ENCODE measurements at regions not wholly inside any gene's neighbourhood (a gene's known extent, or its start where the extent isn't known, plus 50 kb on each side); places are given as distances from the start of the nearest gene placed in this dataset.

GRCh38 chr2:104388296-104388695 lies 465.6 kb upstream of the POU3F3 start:
- H3K27ac ChIP-seq (ENCODE audit: low read length): no peak overlapping the region
- no peak for ATAC-seq
- 89% methylated on average over 2 of the region's 2 CpGs for WGBS (ENCODE audit: insufficient coverage)

GRCh38 chr2:104402825-104403224 lies 451.1 kb upstream of the POU3F3 start:
- Histone ChIP-seq H3K36me3 (ENCODE audit: control insufficient read depth, insufficient read depth, low read length) (no peaks in the 10 kb centered on the region), H3K27me3 (ENCODE audit: control insufficient read depth, insufficient read depth, low read length) (no peaks in the 10 kb centered on the region), H3K9me3 (ENCODE audit: control insufficient read depth, insufficient read depth, low read length) (no peaks in the 10 kb centered on the region), H3K4me3 (ENCODE audit: low read length) (no peak overlapping the region), H3K4me1 (ENCODE audit: control insufficient read depth, insufficient read depth, low read length) (no peaks in the 10 kb centered on the region), H3K27ac (ENCODE audit: low read length) (no peak overlapping the region)
- H3K9me3 Mint-ChIP-seq: peaks cover 0 to 2% of the 10 kb centered on the region in 2 donors
- 84% methylated on average over 3 of the region's 3 CpGs for WGBS (ENCODE audit: insufficient coverage)
- no peaks in the 10 kb centered on the region for H3K36me3 Mint-ChIP-seq
- intact Hi-C loops (cut with micrococcal nuclease): no loop called here
- no peak for TF ChIP-seq CTCF (IDR thresholded peaks at IDR 0.05)
- H3K27ac Mint-ChIP-seq: no peak overlapping the region
- ATAC-seq (no peak), DNase-seq (no peak)
- H3K4me3 Mint-ChIP-seq: no peak overlapping the region
- no peaks in the 10 kb centered on the region for H3K4me1 Mint-ChIP-seq
- H3K27me3 Mint-ChIP-seq (ENCODE audit: low read depth in 2 of 2): no peaks in the 10 kb centered on the region

More at GRCh38 chr2:104388296-104388695, 465.6 kb upstream of the POU3F3 start:
- no peaks in the 10 kb centered on the region for H3K4me1 Mint-ChIP-seq
- Histone ChIP-seq H3K9me3 (ENCODE audit: control insufficient read depth, insufficient read depth, low read length) (peaks cover 2% of the 10 kb centered on the region), H3K27me3 (ENCODE audit: control insufficient read depth, insufficient read depth, low read length) (no peaks in the 10 kb centered on the region), H3K36me3 (ENCODE audit: control insufficient read depth, insufficient read depth, low read length) (no peaks in the 10 kb centered on the region), H3K4me3 (ENCODE audit: low read length) (no peak overlapping the region), H3K4me1 (ENCODE audit: control insufficient read depth, insufficient read depth, low read length) (no peaks in the 10 kb centered on the region)
- peaks cover 3 to 13% of the 10 kb centered on the region in 2 donors for H3K9me3 Mint-ChIP-seq
- H3K27ac Mint-ChIP-seq: no peak overlapping the region
- H3K27me3 Mint-ChIP-seq (ENCODE audit: low read depth in 2 of 2): peaks cover 0 to 3% of the 10 kb centered on the region in 2 donors
- no peak for TF ChIP-seq CTCF (IDR thresholded peaks at IDR 0.05)
- no peak for DNase-seq
- H3K36me3 Mint-ChIP-seq: no peaks in the 10 kb centered on the region
- intact Hi-C loops (cut with micrococcal nuclease): no loop called here
- H3K4me3 Mint-ChIP-seq: no peak overlapping the region

- Histone ChIP-seq H3K27me3 (ENCODE audit: control insufficient read depth, insufficient read depth, low read length) (no peaks in the 10 kb centered on the region), H3K9me3 (ENCODE audit: control insufficient read depth, insufficient read depth, low read length) (no peaks in the 10 kb centered on the region), H3K4me1 (ENCODE audit: control insufficient read depth, insufficient read depth, low read length) (no peaks in the 10 kb centered on the region), H3K27ac (ENCODE audit: low read length) (no peak overlapping the region), H3K4me3 (ENCODE audit: low read length) (no peak overlapping the region), H3K36me3 (ENCODE audit: control insufficient read depth, insufficient read depth, low read length) (no peaks in the 10 kb centered on the region)
- TF ChIP-seq CTCF (IDR thresholded peaks at IDR 0.05): no peak
- DNase-seq (no peak), ATAC-seq (no peak)
- Mint-ChIP-seq H3K9me3 (peaks cover 0 to 2% of the 10 kb centered on the region in 2 donors), H3K4me3 (no peak overlapping the region), H3K27ac (no peak overlapping the region), H3K4me1 (no peaks in the 10 kb centered on the region), H3K27me3 (ENCODE audit: low read depth in 2 of 2) (no peaks in the 10 kb centered on the region), H3K36me3 (no peaks in the 10 kb centered on the region)
- intact Hi-C loops (cut with micrococcal nuclease): no loop called here
- WGBS (ENCODE audit: insufficient coverage): 97% methylated on average over 6 of the region's 6 CpGs
Observed at GRCh38 chr2:104404526-104404925, 449.4 kb upstream of the POU3F3 start.

- no peak overlapping the region for H3K27ac Mint-ChIP-seq
- H3K4me1 ChIP-seq (ENCODE audit: control insufficient read depth, insufficient read depth, low read length): no peaks in the 10 kb centered on the region
- DNase-seq: no peak
- WGBS (ENCODE audit: insufficient coverage): 85% methylated on average over 8 of the region's 8 CpGs
- no peaks in the 10 kb centered on the region for H3K27me3 Mint-ChIP-seq (ENCODE audit: low read depth in 2 of 2)
- ATAC-seq: no peak
- no peak for TF ChIP-seq CTCF (IDR thresholded peaks at IDR 0.05)
- H3K9me3 ChIP-seq (ENCODE audit: control insufficient read depth, insufficient read depth, low read length): no peaks in the 10 kb centered on the region
- no peaks in the 10 kb centered on the region for H3K27me3 ChIP-seq (ENCODE audit: control insufficient read depth, insufficient read depth, low read length)
- H3K36me3 ChIP-seq (ENCODE audit: control insufficient read depth, insufficient read depth, low read length): no peaks in the 10 kb centered on the region
- no peak overlapping the region for H3K27ac ChIP-seq (ENCODE audit: low read length)
- H3K9me3 Mint-ChIP-seq: peaks cover 0 to 2% of the 10 kb centered on the region in 2 donors
- H3K4me1 Mint-ChIP-seq: no peaks in the 10 kb centered on the region
- no peak overlapping the region for H3K4me3 Mint-ChIP-seq
- intact Hi-C loops (cut with micrococcal nuclease): no loop called here
- no peak overlapping the region for H3K4me3 ChIP-seq (ENCODE audit: low read length)
- no peaks in the 10 kb centered on the region for H3K36me3 Mint-ChIP-seq
Observed at GRCh38 chr2:104405623-104406022, 448.3 kb upstream of the POU3F3 start.

Data from natural killer cell (primary cell).